Fibroblast of villous mesenchyme (primary cell): ENCODE measurements at regions not wholly inside any gene's neighbourhood (a gene's known extent, or its start where the extent isn't known, plus 50 kb on each side); places are given as distances from the start of the nearest gene placed in this dataset.

ENCODE experiments used
- DNase-seq: peaks from one replicate; pipeline ENCODE4 v3.0.0-alpha.2; 2010; ENCODE audit warnings: low read depth
- H3K4me3 ChIP-seq: 2 replicates; pipeline ENCODE4 v1.5.1; 2011; ENCODE audit warnings: low read depth, mild to moderate bottlenecking, low read length
- CTCF ChIP-seq: IDR thresholded peaks from 2 replicates; pipeline ENCODE4 v1.5.1; 2012; ENCODE audit warnings: low read depth, mild to moderate bottlenecking, low read length; ENCODE audit not compliant: insufficient read depth

- no peak for DNase-seq
- no peak for TF ChIP-seq CTCF
- no peak overlapping the region for H3K4me3 ChIP-seq
Measured at GRCh38 chr6:90708206-90708737, 121.4 kb upstream of the MAP3K7 start.

- H3K4me3 ChIP-seq, result no peak overlapping the region
- DNase-seq, result no peak
- no peak for TF ChIP-seq CTCF
Measured at GRCh38 chr6:90707246-90707645, 120.4 kb upstream of the MAP3K7 start.

GRCh38 chr6:90703336-90703735 lies 116.5 kb upstream of the MAP3K7 start:
- no peak for TF ChIP-seq CTCF
- DNase-seq, result no peak
- no peak overlapping the region for H3K4me3 ChIP-seq

GRCh38 chr6:90701926-90702325 lies 115.1 kb upstream of the MAP3K7 start:
- no peak for DNase-seq
- TF ChIP-seq CTCF, result no peak
- no peak overlapping the region for H3K4me3 ChIP-seq

GRCh38 chr6:90701146-90701781 lies 114.4 kb upstream of the MAP3K7 start:
- DNase-seq, result no peak
- H3K4me3 ChIP-seq, result no peak overlapping the region
- TF ChIP-seq CTCF, result no peak

- no peak for DNase-seq
- no peak for TF ChIP-seq CTCF
Measured at GRCh38 chr6:90695316-90695715, 108.4 kb upstream of the MAP3K7 start.

GRCh38 chr6:90694802-90695201 lies 107.9 kb upstream of the MAP3K7 start:
- H3K4me3 ChIP-seq, result no peak overlapping the region
- TF ChIP-seq CTCF, result no peak
- no peak for DNase-seq

More at GRCh38 chr6:90695316-90695715, 108.4 kb upstream of the MAP3K7 start:
- no peak overlapping the region for H3K4me3 ChIP-seq
